Left hindlimb (tissue), 1 donor: ENCODE measurements at regions not wholly inside any gene's neighbourhood (a gene's known extent, or its start where the extent isn't known, plus 50 kb on each side); places are given as distances from the start of the nearest gene placed in this dataset.

ENCODE experiments used
- DNase-seq: peaks from one replicate; pipeline ENCODE4 v3.0.0-alpha.2; 2018

- DNase-seq = no peak
These were observed 404.4 kb downstream of the SIPA1L2 start for GRCh38 chr1:232225336-232226131.

- no peak for DNase-seq
These were observed 406.0 kb downstream of the SIPA1L2 start for GRCh38 chr1:232223887-232224286.

GRCh38 chr1:232223183-232223708 lies 406.7 kb downstream of the SIPA1L2 start:
- DNase-seq = no peak

- no peak for DNase-seq
These were observed 407.3 kb downstream of the SIPA1L2 start for GRCh38 chr1:232222614-232223013.

GRCh38 chr1:232221802-232222499 lies 408.0 kb downstream of the SIPA1L2 start:
- DNase-seq = no peak

GRCh38 chr1:232218955-232219865 lies 410.7 kb downstream of the SIPA1L2 start:
- DNase-seq = no peak

- DNase-seq = no peak
These were observed 416.0 kb downstream of the SIPA1L2 start for GRCh38 chr1:232213928-232214327.

GRCh38 chr1:232212253-232212652 lies 417.7 kb downstream of the SIPA1L2 start:
- DNase-seq = no peak

- DNase-seq = no peak
These were observed 418.8 kb downstream of the SIPA1L2 start for GRCh38 chr1:232211149-232211548.

- no peak for DNase-seq
These were observed 420.6 kb downstream of the SIPA1L2 start for GRCh38 chr1:232209357-232209756.

- no peak for DNase-seq
These were observed 422.7 kb downstream of the SIPA1L2 start for GRCh38 chr1:232207073-232207866.

GRCh38 chr1:232204269-232204668 lies 425.7 kb downstream of the SIPA1L2 start:
- DNase-seq = no peak

GRCh38 chr1:232201024-232201423 lies 428.9 kb downstream of the SIPA1L2 start:
- DNase-seq = no peak

- no peak for DNase-seq
These were observed 433.9 kb downstream of the SIPA1L2 start for GRCh38 chr1:232196042-232196441.

GRCh38 chr1:232194424-232194823 lies 435.5 kb downstream of the SIPA1L2 start:
- no peak for DNase-seq

GRCh38 chr1:232193451-232193783 lies 436.5 kb downstream of the SIPA1L2 start:
- DNase-seq = no peak

GRCh38 chr1:232192781-232193450 lies 437.0 kb downstream of the SIPA1L2 start:
- no peak for DNase-seq

GRCh38 chr1:232191560-232191959 lies 438.4 kb downstream of the SIPA1L2 start:
- DNase-seq = no peak

- no peak for DNase-seq
These were observed 441.6 kb downstream of the SIPA1L2 start for GRCh38 chr1:232188318-232188717.

GRCh38 chr1:232186931-232187330 lies 443.0 kb downstream of the SIPA1L2 start:
- no peak for DNase-seq
